Ectodermal cell (in vitro differentiated cells): ENCODE measurements at regions not wholly inside any gene's neighbourhood (a gene's known extent, or its start where the extent isn't known, plus 50 kb on each side); places are given as distances from the start of the nearest gene placed in this dataset.
"Not testable (repeated sequence)": the region's sequence is repeated elsewhere in the genome, so short reads cannot be mapped to it uniquely, and the experiment has no call there.

Experiments
- H3K27ac ChIP-seq: 2 replicates; pipeline ENCODE4 v1.7.0; 2013; ENCODE audit warnings: mild to moderate bottlenecking, low read depth, low read length; ENCODE audit not compliant: insufficient read depth, poor library complexity, severe bottlenecking
- H3K27me3 ChIP-seq: 2 replicates; pipeline ENCODE4 v1.7.0; 2013; ENCODE audit warnings: mild to moderate bottlenecking, low read length; ENCODE audit not compliant: insufficient read depth, control insufficient read depth, poor library complexity, severe bottlenecking
- H3K36me3 ChIP-seq: one replicate; pipeline ENCODE4 v1.7.0; 2013; ENCODE audit warnings: low read length; ENCODE audit not compliant: control insufficient read depth, insufficient read depth
- H3K4me1 ChIP-seq: one replicate; pipeline ENCODE4 v1.7.0; 2013; ENCODE audit warnings: low read length; ENCODE audit not compliant: control insufficient read depth, insufficient read depth
- H3K4me3 ChIP-seq: 2 replicates; pipeline ENCODE4 v1.7.0; 2013; ENCODE audit warnings: low read depth, low read length, control low read depth; ENCODE audit not compliant: insufficient read depth
- H3K9me3 ChIP-seq: 2 replicates; pipeline ENCODE4 v1.7.0; 2013; ENCODE audit warnings: mild to moderate bottlenecking, low read length, moderate library complexity; ENCODE audit not compliant: control insufficient read depth
- WGBS, 2 experiments: methylation state at CpG; one replicate each; pipeline ENCODE4 v1.1.7; 2013; ENCODE audit warnings: missing lambda C conversion rate in 2 of 2; 5-methylcytosine and 5-hydroxymethylcytosine counted together

- H3K4me1 ChIP-seq: no peaks in the 10 kb centered on the region
- H3K27ac ChIP-seq: no peak overlapping the region
- H3K36me3 ChIP-seq: no peaks in the 10 kb centered on the region
- no peaks in the 10 kb centered on the region for H3K9me3 ChIP-seq
- WGBS, 2 experiments: 75 to 94% methylated on average over 1 to 3 of the region's 3 CpGs
- no peak overlapping the region for H3K4me3 ChIP-seq
- no peaks in the 10 kb centered on the region for H3K27me3 ChIP-seq
Measured at GRCh38 chr7:79612903-79613302, 159.4 kb upstream of the MAGI2 start.

GRCh38 chr7:79612022-79612421, 158.6 kb upstream of the MAGI2 start:
- H3K9me3 ChIP-seq: no peaks in the 10 kb centered on the region

GRCh38 chr7:79610748-79611304, 157.4 kb upstream of the MAGI2 start:
- Histone ChIP-seq H3K9me3 (no peaks in the 10 kb centered on the region), H3K36me3 (no peaks in the 10 kb centered on the region), H3K27ac (no peak overlapping the region), H3K27me3 (no peaks in the 10 kb centered on the region), H3K4me3 (no peak overlapping the region), H3K4me1 (no peaks in the 10 kb centered on the region)
- 80 to 90% methylated on average over 2 to 3 of the region's 3 CpGs for WGBS, 2 experiments

More at GRCh38 chr7:79612022-79612421, 158.6 kb upstream of the MAGI2 start:
- Histone ChIP-seq H3K27me3 (no peaks in the 10 kb centered on the region), H3K36me3 (no peaks in the 10 kb centered on the region), H3K27ac (no peak overlapping the region), H3K4me3 (no peak overlapping the region), H3K4me1 (no peaks in the 10 kb centered on the region)
- WGBS, 2 experiments: 93 to 100% methylated on average over 2 of the region's 2 CpGs

- no peaks in the 10 kb centered on the region for H3K4me1 ChIP-seq
- H3K9me3 ChIP-seq: no peaks in the 10 kb centered on the region
- H3K4me3 ChIP-seq: no peak overlapping the region
- WGBS, 2 experiments: 84 to 100% methylated on average over 1 of the region's 1 CpG
- H3K36me3 ChIP-seq: no peaks in the 10 kb centered on the region
- H3K27ac ChIP-seq: no peak overlapping the region
- H3K27me3 ChIP-seq: no peaks in the 10 kb centered on the region
Measured at GRCh38 chr7:79610313-79610712, 156.8 kb upstream of the MAGI2 start.

GRCh38 chr7:79608005-79608404, 154.5 kb upstream of the MAGI2 start:
- H3K9me3 ChIP-seq: no peaks in the 10 kb centered on the region
- H3K4me1 ChIP-seq: no peaks in the 10 kb centered on the region
- H3K36me3 ChIP-seq: no peaks in the 10 kb centered on the region
- no peak overlapping the region for H3K4me3 ChIP-seq
- H3K27me3 ChIP-seq: no peaks in the 10 kb centered on the region
- H3K27ac ChIP-seq: no peak overlapping the region
- 94 to 100% methylated on average over 1 of the region's 1 CpG for WGBS, 2 experiments

- Histone ChIP-seq H3K27me3 (no peaks in the 10 kb centered on the region), H3K36me3 (no peaks in the 10 kb centered on the region), H3K27ac (no peak overlapping the region), H3K4me3 (no peak overlapping the region), H3K4me1 (no peaks in the 10 kb centered on the region), H3K9me3 (no peaks in the 10 kb centered on the region)
- WGBS, 2 experiments: 95 to 96% methylated on average over 4 of the region's 4 CpGs
Measured at GRCh38 chr7:79604841-79605240, 151.4 kb upstream of the MAGI2 start.

GRCh38 chr7:79598351-79598750, 144.9 kb upstream of the MAGI2 start:
- 99 to 100% methylated on average over 1 to 3 of the region's 3 CpGs for WGBS, 2 experiments
- Histone ChIP-seq H3K36me3 (no peaks in the 10 kb centered on the region), H3K27ac (no peak overlapping the region), H3K9me3 (no peaks in the 10 kb centered on the region), H3K4me1 (no peaks in the 10 kb centered on the region), H3K4me3 (no peak overlapping the region), H3K27me3 (no peaks in the 10 kb centered on the region)

- H3K36me3 ChIP-seq, H3K27me3 ChIP-seq, H3K27ac ChIP-seq, H3K9me3 ChIP-seq, H3K4me3 ChIP-seq, H3K4me1 ChIP-seq: not testable (repeated sequence)
- 90 to 94% methylated on average over 3 to 4 of the region's 5 CpGs for WGBS, 2 experiments
Measured at GRCh38 chr7:79594671-79595070, 141.2 kb upstream of the MAGI2 start.

DNA sequence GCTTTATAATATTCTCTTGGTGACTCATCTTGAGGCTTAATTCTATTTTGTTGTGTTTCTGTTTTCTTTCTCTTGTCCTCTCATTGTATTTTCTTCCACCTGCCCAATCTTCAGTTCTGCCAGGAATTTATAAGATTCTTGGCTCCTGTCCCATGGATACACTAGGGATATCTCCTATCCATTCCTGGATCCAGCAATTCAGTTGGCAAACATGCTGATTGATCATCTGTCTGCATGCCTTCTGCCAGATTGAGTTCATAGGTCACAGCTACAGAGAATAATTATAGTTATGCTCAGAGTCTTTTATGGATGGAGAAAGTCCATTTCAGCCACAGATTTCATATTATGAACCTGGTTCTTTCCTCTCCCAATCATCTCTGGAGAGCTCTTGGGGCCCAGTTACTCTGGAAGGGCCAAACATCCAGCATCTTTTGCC, 140.4 kb upstream of the MAGI2 start:
- Histone ChIP-seq H3K4me1 (no peaks in the 10 kb centered on the region), H3K36me3 (no peaks in the 10 kb centered on the region), H3K9me3 (no peaks in the 10 kb centered on the region), H3K27me3 (no peaks in the 10 kb centered on the region), H3K4me3 (no peak overlapping the region), H3K27ac (no peak overlapping the region)

- H3K4me1 ChIP-seq: no peaks in the 10 kb centered on the region
- no peaks in the 10 kb centered on the region for H3K9me3 ChIP-seq
- no peak overlapping the region for H3K27ac ChIP-seq
- no peaks in the 10 kb centered on the region for H3K27me3 ChIP-seq
- H3K4me3 ChIP-seq: no peak overlapping the region
- no peaks in the 10 kb centered on the region for H3K36me3 ChIP-seq
Measured at GRCh38 chr7:79590916-79591623, 137.6 kb upstream of the MAGI2 start.
